GM23338 (cell line): ENCODE measurements at regions not wholly inside any gene's neighbourhood (a gene's known extent, or its start where the extent isn't known, plus 50 kb on each side); places are given as distances from the start of the nearest gene placed in this dataset.

Source experiments
- ATAC-seq: fragments of 200-7000 bp; cut with Tn5 transposase; 3 replicates; pipeline ENCODE4 v1.9.1; 2020
- DNase-seq: peaks from one replicate; pipeline ENCODE4 v3.0.0-alpha.2; 2015; ENCODE audit warnings: low spot score
- H2AFZ ChIP-seq: fragments of 200-600 bp; sonication (generic); 2 replicates; pipeline ENCODE4 v1.8.0; 2016; ENCODE audit warnings: antibody characterized with exemption, mild to moderate bottlenecking, moderate library complexity
- H3F3A ChIP-seq: fragments of 200-600 bp; sonication (generic); replicated peaks from 2 replicates; pipeline ENCODE4 v1.8.0; 2017; ENCODE audit warnings: antibody characterized with exemption, mixed run types, low read depth
- H3K27ac ChIP-seq: fragments of 200-600 bp; sonication (generic); 2 replicates; pipeline ENCODE4 v1.6.1; 2016; ENCODE audit warnings: low read depth
- H3K27me3 ChIP-seq: fragments of 200-600 bp; sonication (generic); 2 replicates; pipeline ENCODE4 v1.8.0; 2016; ENCODE audit warnings: mild to moderate bottlenecking, mixed run types, moderate library complexity; ENCODE audit not compliant: insufficient read depth
- H3K36me3 ChIP-seq: fragments of 200-600 bp; sonication (generic); 2 replicates; pipeline ENCODE4 v1.8.0; 2016; ENCODE audit warnings: mild to moderate bottlenecking; ENCODE audit not compliant: insufficient read depth
- H3K4me1 ChIP-seq: fragments of 200-600 bp; sonication (generic); 2 replicates; pipeline ENCODE4 v1.8.0; 2016; ENCODE audit warnings: mild to moderate bottlenecking, moderate library complexity; ENCODE audit not compliant: insufficient read depth
- H3K4me2 ChIP-seq: fragments of 200-600 bp; sonication (generic); 2 replicates; pipeline ENCODE4 v1.7.1; 2017; ENCODE audit warnings: mixed run types
- H3K4me3 ChIP-seq: fragments of 200-600 bp; sonication (generic); 2 replicates; pipeline ENCODE4 v1.6.1; 2016; ENCODE audit warnings: mixed run types
- H3K79me2 ChIP-seq: fragments of 200-600 bp; sonication (generic); replicated peaks from 2 replicates; pipeline ENCODE4 v1.8.0; 2017; ENCODE audit warnings: mild to moderate bottlenecking; ENCODE audit not compliant: insufficient read depth
- H3K9me2 ChIP-seq: fragments of 200-600 bp; sonication (generic); 2 replicates; pipeline ENCODE4 v1.8.0; 2017; ENCODE audit not compliant: insufficient read depth
- H4K20me1 ChIP-seq: fragments of 200-600 bp; sonication (generic); replicated peaks from 2 replicates; pipeline ENCODE4 v1.8.0; 2017; ENCODE audit warnings: mild to moderate bottlenecking; ENCODE audit not compliant: insufficient read depth
- H3K27ac Mint-ChIP-seq: 2 replicates; pipeline ENCODE4 v1.8.0; 2020; ENCODE audit warnings: inconsistent platforms, mild to moderate bottlenecking, moderate library complexity, mixed read lengths
- H3K27me3 Mint-ChIP-seq: 3 replicates; pipeline ENCODE4 v1.8.0; 2022; ENCODE audit warnings: low read depth, mild to moderate bottlenecking, moderate library complexity, mixed read lengths, inconsistent platforms; ENCODE audit not compliant: insufficient read depth, poor library complexity
- H3K36me3 Mint-ChIP-seq: 3 replicates; pipeline ENCODE4 v1.8.0; 2021; ENCODE audit warnings: low read depth, mild to moderate bottlenecking, inconsistent platforms, moderate library complexity, mixed read lengths
- H3K4me1 Mint-ChIP-seq: 3 replicates; pipeline ENCODE4 v1.8.0; 2020; ENCODE audit warnings: mild to moderate bottlenecking, inconsistent platforms, mixed read lengths
- H3K4me3 Mint-ChIP-seq: 3 replicates; pipeline ENCODE4 v1.8.0; 2021; ENCODE audit warnings: moderate library complexity, mild to moderate bottlenecking, inconsistent platforms, mixed read lengths
- H3K9me3 Mint-ChIP-seq: 3 replicates; pipeline ENCODE4 v1.8.0; 2020; ENCODE audit warnings: moderate library complexity, mild to moderate bottlenecking, inconsistent platforms, mixed read lengths
- CREB1 ChIP-seq: fragments of 250-450 bp; sonication (Bioruptor Pico); IDR thresholded peaks from 2 replicates; pipeline ENCODE4 v1.5.0; 2020; ENCODE audit warnings: low read depth, mild to moderate bottlenecking, moderate library complexity
- EZH2 ChIP-seq: fragments of 200-600 bp; sonication (generic); IDR thresholded peaks from one replicate; pipeline ENCODE4 v1.8.0; 2017; ENCODE audit warnings: antibody characterized with exemption, mild to moderate bottlenecking, low read depth; ENCODE audit not compliant: unreplicated experiment
- EZH2phosphoT487 ChIP-seq: fragments of 200-600 bp; sonication (generic); IDR thresholded peaks from one replicate; pipeline ENCODE4 v1.8.1; 2018; ENCODE audit warnings: antibody characterized with exemption; ENCODE audit not compliant: unreplicated experiment
- JUNB ChIP-seq: IDR thresholded peaks from one replicate; pipeline ENCODE4 v1.6.1; 2016; ENCODE audit warnings: antibody characterized with exemption; ENCODE audit not compliant: unreplicated experiment
- NANOG ChIP-seq: IDR thresholded peaks from 2 replicates; pipeline ENCODE4 v1.6.1; 2016; ENCODE audit warnings: antibody characterized with exemption, borderline replicate concordance
- POLR2AphosphoS5 ChIP-seq: IDR thresholded peaks from 2 replicates; pipeline ENCODE4 v1.6.1; 2016; ENCODE audit warnings: antibody characterized with exemption, low read depth
- STAT1 ChIP-seq: IDR thresholded peaks from one replicate; pipeline ENCODE4 v1.6.1; 2016; ENCODE audit warnings: antibody characterized with exemption; ENCODE audit not compliant: unreplicated experiment
- ZNF114 ChIP-seq: fragments of 250-450 bp; sonication (Bioruptor Pico); IDR thresholded peaks from 2 replicates; pipeline ENCODE4 v1.5.0; 2020; ENCODE audit warnings: mild to moderate bottlenecking, moderate library complexity
- ZNF331 ChIP-seq: fragments of 250-450 bp; sonication (Bioruptor Pico); IDR thresholded peaks from 2 replicates; pipeline ENCODE4 v1.5.0; 2020; ENCODE audit warnings: low read depth, mild to moderate bottlenecking, moderate library complexity
- TF ChIP-seq, protein P1 (sequence below): IDR thresholded peaks from 2 replicates; pipeline ENCODE4 v1.6.1; 2016; ENCODE audit warnings: antibody characterized with exemption
- TF ChIP-seq, protein P2 (sequence below): IDR thresholded peaks from one replicate; pipeline ENCODE4 v1.6.1; 2018; ENCODE audit warnings: antibody characterized with exemption; ENCODE audit not compliant: unreplicated experiment
- TF ChIP-seq, protein P3 (sequence below), 2 experiments: fragments of 200-600 bp in 1 of 2; sonication (generic) in 1 of 2; conservative IDR thresholded peaks; 2 replicates each; pipeline versions ENCODE4 v1.5.1 to v1.6.1; 2016 to 2017; ENCODE audit warnings: antibody characterized with exemption in 2 of 2, low read depth in 2 of 2, mild to moderate bottlenecking in 2 of 2, moderate library complexity in 1 of 2
- TF ChIP-seq, protein P4 (sequence below): fragments of 250-450 bp; sonication (Bioruptor Pico); IDR thresholded peaks from 2 replicates; pipeline ENCODE4 v1.5.0; 2020; ENCODE audit warnings: mild to moderate bottlenecking, moderate library complexity

DNA sequence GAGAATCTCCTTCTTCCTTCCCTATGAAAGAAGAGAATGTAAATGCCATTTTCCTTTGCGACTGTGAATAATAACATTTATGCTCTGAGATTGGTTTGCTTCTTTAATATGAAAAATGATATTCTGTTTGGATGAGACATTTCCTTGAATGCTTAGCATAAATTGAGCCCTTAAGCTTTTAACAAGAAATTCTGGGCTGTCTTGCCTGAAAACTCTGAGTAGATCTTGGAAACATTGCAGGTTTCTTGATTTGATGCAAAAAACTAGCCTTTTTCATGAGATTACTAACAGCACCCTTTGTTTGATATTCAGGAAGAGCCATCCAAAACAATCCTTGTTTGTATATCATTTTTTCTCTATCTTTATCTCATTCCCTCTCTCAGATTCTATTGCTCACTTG, 272.5 kb downstream of the TMEM38B start:
- no peak for DNase-seq
- H3K27me3 Mint-ChIP-seq: no peaks in the 10 kb centered on the region
- Histone ChIP-seq H3K4me2 (no peak overlapping the region), H2AFZ (no peak overlapping the region), H3K27me3 (no peaks in the 10 kb centered on the region; the same call in 1 of the 2 replicates), H3K4me3 (no peak overlapping the region), H3K27ac (no peak overlapping the region), H3F3A (no peaks in the 10 kb centered on the region), H4K20me1 (no peaks in the 10 kb centered on the region), H3K4me1 (peaks cover 14% of the 10 kb centered on the region; the same call in 1 of the 2 replicates), H3K36me3 (no peaks in the 10 kb centered on the region), H3K79me2 (no peaks in the 10 kb centered on the region), H3K9me2 (peaks cover 2% of the 10 kb centered on the region; the same call in 1 of the 2 replicates)
- TF ChIP-seq EZH2phosphoT487 (no peak), JUNB (no peak), ZNF331 (CRISPR knock-in tag) (no peak), STAT1 (no peak), NANOG (no peak), POLR2AphosphoS5 (no peak), CREB1 (no peak), ZNF114 (CRISPR knock-in tag) (no peak), EZH2 (no peak)
- TF ChIP-seq, protein P1, sequence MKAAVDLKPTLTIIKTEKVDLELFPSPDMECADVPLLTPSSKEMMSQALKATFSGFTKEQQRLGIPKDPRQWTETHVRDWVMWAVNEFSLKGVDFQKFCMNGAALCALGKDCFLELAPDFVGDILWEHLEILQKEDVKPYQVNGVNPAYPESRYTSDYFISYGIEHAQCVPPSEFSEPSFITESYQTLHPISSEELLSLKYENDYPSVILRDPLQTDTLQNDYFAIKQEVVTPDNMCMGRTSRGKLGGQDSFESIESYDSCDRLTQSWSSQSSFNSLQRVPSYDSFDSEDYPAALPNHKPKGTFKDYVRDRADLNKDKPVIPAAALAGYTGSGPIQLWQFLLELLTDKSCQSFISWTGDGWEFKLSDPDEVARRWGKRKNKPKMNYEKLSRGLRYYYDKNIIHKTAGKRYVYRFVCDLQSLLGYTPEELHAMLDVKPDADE: no peak
- TF ChIP-seq, protein P2, sequence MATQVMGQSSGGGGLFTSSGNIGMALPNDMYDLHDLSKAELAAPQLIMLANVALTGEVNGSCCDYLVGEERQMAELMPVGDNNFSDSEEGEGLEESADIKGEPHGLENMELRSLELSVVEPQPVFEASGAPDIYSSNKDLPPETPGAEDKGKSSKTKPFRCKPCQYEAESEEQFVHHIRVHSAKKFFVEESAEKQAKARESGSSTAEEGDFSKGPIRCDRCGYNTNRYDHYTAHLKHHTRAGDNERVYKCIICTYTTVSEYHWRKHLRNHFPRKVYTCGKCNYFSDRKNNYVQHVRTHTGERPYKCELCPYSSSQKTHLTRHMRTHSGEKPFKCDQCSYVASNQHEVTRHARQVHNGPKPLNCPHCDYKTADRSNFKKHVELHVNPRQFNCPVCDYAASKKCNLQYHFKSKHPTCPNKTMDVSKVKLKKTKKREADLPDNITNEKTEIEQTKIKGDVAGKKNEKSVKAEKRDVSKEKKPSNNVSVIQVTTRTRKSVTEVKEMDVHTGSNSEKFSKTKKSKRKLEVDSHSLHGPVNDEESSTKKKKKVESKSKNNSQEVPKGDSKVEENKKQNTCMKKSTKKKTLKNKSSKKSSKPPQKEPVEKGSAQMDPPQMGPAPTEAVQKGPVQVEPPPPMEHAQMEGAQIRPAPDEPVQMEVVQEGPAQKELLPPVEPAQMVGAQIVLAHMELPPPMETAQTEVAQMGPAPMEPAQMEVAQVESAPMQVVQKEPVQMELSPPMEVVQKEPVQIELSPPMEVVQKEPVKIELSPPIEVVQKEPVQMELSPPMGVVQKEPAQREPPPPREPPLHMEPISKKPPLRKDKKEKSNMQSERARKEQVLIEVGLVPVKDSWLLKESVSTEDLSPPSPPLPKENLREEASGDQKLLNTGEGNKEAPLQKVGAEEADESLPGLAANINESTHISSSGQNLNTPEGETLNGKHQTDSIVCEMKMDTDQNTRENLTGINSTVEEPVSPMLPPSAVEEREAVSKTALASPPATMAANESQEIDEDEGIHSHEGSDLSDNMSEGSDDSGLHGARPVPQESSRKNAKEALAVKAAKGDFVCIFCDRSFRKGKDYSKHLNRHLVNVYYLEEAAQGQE: no peak
- TF ChIP-seq, protein P3, sequence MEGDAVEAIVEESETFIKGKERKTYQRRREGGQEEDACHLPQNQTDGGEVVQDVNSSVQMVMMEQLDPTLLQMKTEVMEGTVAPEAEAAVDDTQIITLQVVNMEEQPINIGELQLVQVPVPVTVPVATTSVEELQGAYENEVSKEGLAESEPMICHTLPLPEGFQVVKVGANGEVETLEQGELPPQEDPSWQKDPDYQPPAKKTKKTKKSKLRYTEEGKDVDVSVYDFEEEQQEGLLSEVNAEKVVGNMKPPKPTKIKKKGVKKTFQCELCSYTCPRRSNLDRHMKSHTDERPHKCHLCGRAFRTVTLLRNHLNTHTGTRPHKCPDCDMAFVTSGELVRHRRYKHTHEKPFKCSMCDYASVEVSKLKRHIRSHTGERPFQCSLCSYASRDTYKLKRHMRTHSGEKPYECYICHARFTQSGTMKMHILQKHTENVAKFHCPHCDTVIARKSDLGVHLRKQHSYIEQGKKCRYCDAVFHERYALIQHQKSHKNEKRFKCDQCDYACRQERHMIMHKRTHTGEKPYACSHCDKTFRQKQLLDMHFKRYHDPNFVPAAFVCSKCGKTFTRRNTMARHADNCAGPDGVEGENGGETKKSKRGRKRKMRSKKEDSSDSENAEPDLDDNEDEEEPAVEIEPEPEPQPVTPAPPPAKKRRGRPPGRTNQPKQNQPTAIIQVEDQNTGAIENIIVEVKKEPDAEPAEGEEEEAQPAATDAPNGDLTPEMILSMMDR (conservative IDR thresholded peaks at IDR 0.05; ENCODE audit: low read depth in 2 of 2): no peak
- TF ChIP-seq, protein P4, sequence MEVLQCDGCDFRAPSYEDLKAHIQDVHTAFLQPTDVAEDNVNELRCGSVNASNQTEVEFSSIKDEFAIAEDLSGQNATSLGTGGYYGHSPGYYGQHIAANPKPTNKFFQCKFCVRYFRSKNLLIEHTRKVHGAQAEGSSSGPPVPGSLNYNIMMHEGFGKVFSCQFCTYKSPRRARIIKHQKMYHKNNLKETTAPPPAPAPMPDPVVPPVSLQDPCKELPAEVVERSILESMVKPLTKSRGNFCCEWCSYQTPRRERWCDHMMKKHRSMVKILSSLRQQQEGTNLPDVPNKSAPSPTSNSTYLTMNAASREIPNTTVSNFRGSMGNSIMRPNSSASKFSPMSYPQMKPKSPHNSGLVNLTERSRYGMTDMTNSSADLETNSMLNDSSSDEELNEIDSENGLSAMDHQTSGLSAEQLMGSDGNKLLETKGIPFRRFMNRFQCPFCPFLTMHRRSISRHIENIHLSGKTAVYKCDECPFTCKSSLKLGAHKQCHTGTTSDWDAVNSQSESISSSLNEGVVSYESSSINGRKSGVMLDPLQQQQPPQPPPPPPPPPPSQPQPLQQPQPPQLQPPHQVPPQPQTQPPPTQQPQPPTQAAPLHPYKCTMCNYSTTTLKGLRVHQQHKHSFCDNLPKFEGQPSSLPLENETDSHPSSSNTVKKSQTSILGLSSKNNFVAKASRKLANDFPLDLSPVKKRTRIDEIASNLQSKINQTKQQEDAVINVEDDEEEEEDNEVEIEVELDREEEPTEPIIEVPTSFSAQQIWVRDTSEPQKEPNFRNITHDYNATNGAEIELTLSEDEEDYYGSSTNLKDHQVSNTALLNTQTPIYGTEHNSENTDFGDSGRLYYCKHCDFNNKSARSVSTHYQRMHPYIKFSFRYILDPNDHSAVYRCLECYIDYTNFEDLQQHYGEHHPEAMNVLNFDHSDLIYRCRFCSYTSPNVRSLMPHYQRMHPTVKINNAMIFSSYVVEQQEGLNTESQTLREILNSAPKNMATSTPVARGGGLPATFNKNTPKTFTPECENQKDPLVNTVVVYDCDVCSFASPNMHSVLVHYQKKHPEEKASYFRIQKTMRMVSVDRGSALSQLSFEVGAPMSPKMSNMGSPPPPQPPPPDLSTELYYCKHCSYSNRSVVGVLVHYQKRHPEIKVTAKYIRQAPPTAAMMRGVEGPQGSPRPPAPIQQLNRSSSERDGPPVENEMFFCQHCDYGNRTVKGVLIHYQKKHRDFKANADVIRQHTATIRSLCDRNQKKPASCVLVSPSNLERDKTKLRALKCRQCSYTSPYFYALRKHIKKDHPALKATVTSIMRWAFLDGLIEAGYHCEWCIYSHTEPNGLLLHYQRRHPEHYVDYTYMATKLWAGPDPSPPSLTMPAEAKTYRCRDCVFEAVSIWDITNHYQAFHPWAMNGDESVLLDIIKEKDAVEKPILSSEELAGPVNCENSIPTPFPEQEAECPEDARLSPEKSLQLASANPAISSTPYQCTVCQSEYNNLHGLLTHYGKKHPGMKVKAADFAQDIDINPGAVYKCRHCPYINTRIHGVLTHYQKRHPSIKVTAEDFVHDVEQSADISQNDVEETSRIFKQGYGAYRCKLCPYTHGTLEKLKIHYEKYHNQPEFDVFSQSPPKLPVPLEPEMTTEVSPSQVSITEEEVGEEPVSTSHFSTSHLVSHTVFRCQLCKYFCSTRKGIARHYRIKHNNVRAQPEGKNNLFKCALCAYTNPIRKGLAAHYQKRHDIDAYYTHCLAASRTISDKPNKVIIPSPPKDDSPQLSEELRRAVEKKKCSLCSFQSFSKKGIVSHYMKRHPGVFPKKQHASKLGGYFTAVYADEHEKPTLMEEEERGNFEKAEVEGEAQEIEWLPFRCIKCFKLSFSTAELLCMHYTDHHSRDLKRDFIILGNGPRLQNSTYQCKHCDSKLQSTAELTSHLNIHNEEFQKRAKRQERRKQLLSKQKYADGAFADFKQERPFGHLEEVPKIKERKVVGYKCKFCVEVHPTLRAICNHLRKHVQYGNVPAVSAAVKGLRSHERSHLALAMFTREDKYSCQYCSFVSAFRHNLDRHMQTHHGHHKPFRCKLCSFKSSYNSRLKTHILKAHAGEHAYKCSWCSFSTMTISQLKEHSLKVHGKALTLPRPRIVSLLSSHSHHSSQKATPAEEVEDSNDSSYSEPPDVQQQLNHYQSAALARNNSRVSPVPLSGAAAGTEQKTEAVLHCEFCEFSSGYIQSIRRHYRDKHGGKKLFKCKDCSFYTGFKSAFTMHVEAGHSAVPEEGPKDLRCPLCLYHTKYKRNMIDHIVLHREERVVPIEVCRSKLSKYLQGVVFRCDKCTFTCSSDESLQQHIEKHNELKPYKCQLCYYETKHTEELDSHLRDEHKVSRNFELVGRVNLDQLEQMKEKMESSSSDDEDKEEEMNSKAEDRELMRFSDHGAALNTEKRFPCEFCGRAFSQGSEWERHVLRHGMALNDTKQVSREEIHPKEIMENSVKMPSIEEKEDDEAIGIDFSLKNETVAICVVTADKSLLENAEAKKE: no peak
- H3K4me1 Mint-ChIP-seq: peaks cover 23% of the 10 kb centered on the region
- H3K4me3 Mint-ChIP-seq: no peak overlapping the region
- no peak overlapping the region for H3K27ac Mint-ChIP-seq
- ATAC-seq: no peak
- no peaks in the 10 kb centered on the region for H3K9me3 Mint-ChIP-seq
- no peaks in the 10 kb centered on the region for H3K36me3 Mint-ChIP-seq
